H9 (cell line): ENCODE measurements at regions not wholly inside any gene's neighbourhood (a gene's known extent, or its start where the extent isn't known, plus 50 kb on each side); places are given as distances from the start of the nearest gene placed in this dataset.

Experiments used
- DNase-seq: peaks from one replicate; pipeline ENCODE4 v3.0.0-alpha.2; 2017
- H2AFZ ChIP-seq: one replicate; pipeline ENCODE4 v1.6.1; 2013; ENCODE audit warnings: mild to moderate bottlenecking, low read length, control low read depth, moderate library complexity
- H2AK5ac ChIP-seq: 2 replicates; pipeline ENCODE4 v1.6.1; 2013; ENCODE audit warnings: low read length, control low read depth, mixed read lengths; ENCODE audit not compliant: insufficient read length
- H2BK120ac ChIP-seq: one replicate; pipeline ENCODE4 v1.6.1; 2013; ENCODE audit warnings: low read depth, mild to moderate bottlenecking, low read length, control low read depth, inconsistent platforms; ENCODE audit not compliant: poor library complexity, severe bottlenecking
- H2BK12ac ChIP-seq: 2 replicates; pipeline ENCODE4 v1.6.1; 2013; ENCODE audit warnings: low read length, control low read depth, mixed read lengths, low read depth; ENCODE audit not compliant: insufficient read length
- H2BK15ac ChIP-seq: 2 replicates; pipeline ENCODE4 v1.6.1; 2013; ENCODE audit warnings: low read depth, low read length, control low read depth
- H2BK20ac ChIP-seq: one replicate; pipeline ENCODE4 v1.6.1; 2013; ENCODE audit warnings: low read depth, mild to moderate bottlenecking, low read length, control low read depth, inconsistent platforms; ENCODE audit not compliant: poor library complexity, severe bottlenecking
- H2BK5ac ChIP-seq: 2 replicates; pipeline ENCODE4 v1.6.1; 2013; ENCODE audit warnings: low read length, control low read depth, mixed read lengths; ENCODE audit not compliant: insufficient read length
- H3K14ac ChIP-seq: 2 replicates; pipeline ENCODE4 v1.6.1; 2013; ENCODE audit warnings: low read length, control low read depth; ENCODE audit not compliant: insufficient read depth
- H3K18ac ChIP-seq: 2 replicates; pipeline ENCODE4 v1.6.1; 2013; ENCODE audit warnings: low read depth, mild to moderate bottlenecking, mixed read lengths, low read length, control low read depth; ENCODE audit not compliant: insufficient read length
- H3K23ac ChIP-seq: 2 replicates; pipeline ENCODE4 v1.6.1; 2013; ENCODE audit warnings: low read length, control low read depth, mixed read lengths, low read depth; ENCODE audit not compliant: insufficient read length
- H3K23me2 ChIP-seq: 2 replicates; pipeline ENCODE4 v1.6.1; 2013; ENCODE audit warnings: low read depth, mild to moderate bottlenecking, mixed read lengths, low read length, control low read depth; ENCODE audit not compliant: insufficient read length, poor library complexity, severe bottlenecking
- H3K27ac ChIP-seq: 2 replicates; pipeline ENCODE4 v1.5.1; 2013; ENCODE audit warnings: low read length, control low read depth, mixed read lengths, low read depth; ENCODE audit not compliant: insufficient read length
- H3K27me3 ChIP-seq: 2 replicates; pipeline ENCODE4 v1.6.1; 2013; ENCODE audit warnings: low read length, control low read depth, inconsistent platforms; ENCODE audit not compliant: insufficient read depth
- H3K4ac ChIP-seq: 2 replicates; pipeline ENCODE4 v1.6.1; 2013; ENCODE audit warnings: low read depth, mild to moderate bottlenecking, control low read depth, inconsistent platforms, low read length, moderate library complexity
- H3K4me1 ChIP-seq: 2 replicates; pipeline ENCODE4 v1.6.1; 2013; ENCODE audit warnings: low read length, control low read depth, inconsistent platforms; ENCODE audit not compliant: insufficient read depth
- H3K4me2 ChIP-seq: 2 replicates; pipeline ENCODE4 v1.6.1; 2013; ENCODE audit warnings: low read length, control low read depth, mixed read lengths; ENCODE audit not compliant: insufficient read length, insufficient read depth
- H3K56ac ChIP-seq: 2 replicates; pipeline ENCODE4 v1.6.1; 2013; ENCODE audit warnings: low read depth, mild to moderate bottlenecking, mixed read lengths, low read length, control low read depth; ENCODE audit not compliant: insufficient read length
- H3K79me1 ChIP-seq: 2 replicates; pipeline ENCODE4 v1.6.1; 2013; ENCODE audit warnings: low read depth, mild to moderate bottlenecking, moderate library complexity, low read length, control low read depth, inconsistent platforms; ENCODE audit not compliant: insufficient read depth, poor library complexity, severe bottlenecking
- H3K79me2 ChIP-seq: 2 replicates; pipeline ENCODE4 v1.6.1; 2013; ENCODE audit warnings: low read length, control low read depth, inconsistent platforms; ENCODE audit not compliant: insufficient read depth
- H3K9ac ChIP-seq: 2 replicates; pipeline ENCODE4 v1.6.1; 2013; ENCODE audit warnings: low read length, control low read depth, mixed read lengths; ENCODE audit not compliant: insufficient read length; ENCODE audit errors: extremely low read depth
- H3K9me3 ChIP-seq: one replicate; pipeline ENCODE4 v1.6.1; 2013; ENCODE audit warnings: low read depth, low read length, inconsistent platforms; ENCODE audit not compliant: control insufficient read depth
- H3T11ph ChIP-seq: one replicate; pipeline ENCODE4 v1.6.1; 2013; ENCODE audit warnings: mild to moderate bottlenecking, low read length, control low read depth, inconsistent platforms
- H4K20me1 ChIP-seq: one replicate; pipeline ENCODE4 v1.6.1; 2013; ENCODE audit not compliant: control insufficient read depth, insufficient read length, insufficient read depth
- H4K5ac ChIP-seq: 2 replicates; pipeline ENCODE4 v1.6.1; 2013; ENCODE audit warnings: low read depth, mild to moderate bottlenecking, mixed read lengths, low read length, control low read depth; ENCODE audit not compliant: insufficient read length
- H4K8ac ChIP-seq: replicated peaks from 2 replicates; pipeline ENCODE4 v1.6.1; 2013; ENCODE audit warnings: low read length, control low read depth, mixed read lengths, low read depth; ENCODE audit not compliant: insufficient read length
- H4K91ac ChIP-seq: 2 replicates; pipeline ENCODE4 v1.6.1; 2013; ENCODE audit warnings: low read depth, mild to moderate bottlenecking, moderate library complexity, mixed read lengths, low read length, control low read depth; ENCODE audit not compliant: insufficient read length
- H3K27ac Mint-ChIP-seq, 3 experiments: 2 replicates in 2 of 3; 3 replicates in 1 of 3; pipeline ENCODE4 v1.8.0; 2020 to 2021; ENCODE audit warnings: mixed read lengths in 3 of 3, mild to moderate bottlenecking in 1 of 3, moderate library complexity in 1 of 3
- H3K27me3 Mint-ChIP-seq: 2 replicates; pipeline ENCODE4 v1.8.0; 2021; ENCODE audit warnings: low read depth, mild to moderate bottlenecking, moderate library complexity, mixed read lengths
- H3K36me3 Mint-ChIP-seq, 3 experiments: 2 replicates in 2 of 3; 3 replicates in 1 of 3; pipeline ENCODE4 v1.8.0; 2020 to 2021; ENCODE audit warnings: low read depth in 3 of 3, mixed read lengths in 3 of 3; ENCODE audit not compliant: insufficient read depth in 1 of 3
- H3K4me1 Mint-ChIP-seq, 2 experiments: 2 replicates each; pipeline ENCODE4 v1.8.0; 2020; ENCODE audit warnings: mixed read lengths in 2 of 2
- H3K4me3 Mint-ChIP-seq, 2 experiments: 2 replicates in 1 of 2; 3 replicates in 1 of 2; pipeline ENCODE4 v1.8.0; 2020 to 2021; ENCODE audit warnings: mild to moderate bottlenecking in 2 of 2, mixed read lengths in 2 of 2, moderate library complexity in 1 of 2
- H3K9me3 Mint-ChIP-seq, 2 experiments: 2 replicates in 1 of 2; 3 replicates in 1 of 2; pipeline ENCODE4 v1.8.0; 2020; ENCODE audit warnings: mild to moderate bottlenecking in 2 of 2, mixed read lengths in 2 of 2, moderate library complexity in 1 of 2
- WGBS: extraction: QIAGEN DNeasy Blood & Tissue Kit; methylation state at CpG from one replicate; pipeline ENCODE4 v1.1.7; 2013; ENCODE audit warnings: missing lambda C conversion rate, low lambda C conversion rate, mixed read lengths; ENCODE audit not compliant: insufficient read length; ENCODE audit errors: extremely low coverage; 5-methylcytosine and 5-hydroxymethylcytosine counted together
- TF ChIP-seq, protein P1 (sequence below): fragments of 200-600 bp; sonication (generic); conservative IDR thresholded peaks from 3 replicates; pipeline ENCODE4 v1.8.0; 2021; ENCODE audit warnings: antibody characterized with exemption, mild to moderate bottlenecking

GRCh38 chr13:74892096-74892495, 589.9 kb downstream of the TBC1D4 start:
- Histone ChIP-seq H3K27me3 (no peaks in the 10 kb centered on the region), H3K79me1 (no peaks in the 10 kb centered on the region), H2BK5ac (no peak overlapping the region), H3K9me3 (no peaks in the 10 kb centered on the region), H3K9ac (no peak overlapping the region), H3K79me2 (no peaks in the 10 kb centered on the region), H3K4me1 (no peaks in the 10 kb centered on the region), H2BK12ac (no peak overlapping the region), H3K4me2 (no peak overlapping the region), H3K27ac (no peak overlapping the region), H3K4ac (no peak overlapping the region), H4K91ac (no peak overlapping the region), H2AFZ (no peak overlapping the region), H3K14ac (no peak overlapping the region), H3K23ac (no peak overlapping the region), H3K23me2 (no peaks in the 10 kb centered on the region), H4K8ac (no peak overlapping the region), H3K56ac (no peak overlapping the region), H3T11ph (no peak overlapping the region), H4K5ac (no peak overlapping the region), H4K20me1 (no peaks in the 10 kb centered on the region), H3K18ac (no peak overlapping the region), H2BK20ac (no peak overlapping the region), H2AK5ac (no peak overlapping the region), H2BK120ac (no peak overlapping the region), H2BK15ac (no peak overlapping the region)
- no CpG with 5 or more reads among the region's 3 CpGs for WGBS
- H3K4me1 Mint-ChIP-seq = no peaks in the 10 kb centered on the region
- no peak for DNase-seq
- no peak overlapping the region for H3K27ac Mint-ChIP-seq
- H3K36me3 Mint-ChIP-seq = no peaks in the 10 kb centered on the region
- TF ChIP-seq, protein P1, sequence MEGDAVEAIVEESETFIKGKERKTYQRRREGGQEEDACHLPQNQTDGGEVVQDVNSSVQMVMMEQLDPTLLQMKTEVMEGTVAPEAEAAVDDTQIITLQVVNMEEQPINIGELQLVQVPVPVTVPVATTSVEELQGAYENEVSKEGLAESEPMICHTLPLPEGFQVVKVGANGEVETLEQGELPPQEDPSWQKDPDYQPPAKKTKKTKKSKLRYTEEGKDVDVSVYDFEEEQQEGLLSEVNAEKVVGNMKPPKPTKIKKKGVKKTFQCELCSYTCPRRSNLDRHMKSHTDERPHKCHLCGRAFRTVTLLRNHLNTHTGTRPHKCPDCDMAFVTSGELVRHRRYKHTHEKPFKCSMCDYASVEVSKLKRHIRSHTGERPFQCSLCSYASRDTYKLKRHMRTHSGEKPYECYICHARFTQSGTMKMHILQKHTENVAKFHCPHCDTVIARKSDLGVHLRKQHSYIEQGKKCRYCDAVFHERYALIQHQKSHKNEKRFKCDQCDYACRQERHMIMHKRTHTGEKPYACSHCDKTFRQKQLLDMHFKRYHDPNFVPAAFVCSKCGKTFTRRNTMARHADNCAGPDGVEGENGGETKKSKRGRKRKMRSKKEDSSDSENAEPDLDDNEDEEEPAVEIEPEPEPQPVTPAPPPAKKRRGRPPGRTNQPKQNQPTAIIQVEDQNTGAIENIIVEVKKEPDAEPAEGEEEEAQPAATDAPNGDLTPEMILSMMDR = no peak
- H3K27me3 Mint-ChIP-seq = no peaks in the 10 kb centered on the region
- H3K4me3 Mint-ChIP-seq = no peak overlapping the region
- no peaks in the 10 kb centered on the region for H3K9me3 Mint-ChIP-seq
